LNCAP (cell line): ENCODE measurements at regions not wholly inside any gene's neighbourhood (a gene's known extent, or its start where the extent isn't known, plus 50 kb on each side); places are given as distances from the start of the nearest gene placed in this dataset.

Experiments
- CTCF ChIP-seq: fragments of 450-650 bp; IDR thresholded peaks from 2 replicates; pipeline ENCODE4 v1.5.1; 2017; ENCODE audit warnings: mild to moderate bottlenecking

GRCh38 chr5:120240706-120241105 is 223.4 kb upstream of the PRR16 start:
- no peak for TF ChIP-seq CTCF

GRCh38 chr5:120241400-120241799 is 222.7 kb upstream of the PRR16 start:
- no peak for TF ChIP-seq CTCF

GRCh38 chr5:120251898-120252297 is 212.2 kb upstream of the PRR16 start:
- TF ChIP-seq CTCF, result no peak

GRCh38 chr5:120252839-120253238 is 211.3 kb upstream of the PRR16 start:
- TF ChIP-seq CTCF, result no peak

- no peak for TF ChIP-seq CTCF
Observed at GRCh38 chr5:120254385-120254784, 209.7 kb upstream of the PRR16 start.

- TF ChIP-seq CTCF, result no peak
Observed at GRCh38 chr5:120255214-120255613, 208.9 kb upstream of the PRR16 start.

- TF ChIP-seq CTCF, result no peak
Observed at GRCh38 chr5:120256376-120256775, 207.7 kb upstream of the PRR16 start.

GRCh38 chr5:120257358-120257971 is 206.6 kb upstream of the PRR16 start:
- no peak for TF ChIP-seq CTCF
